Tibial nerve (tissue), 4 donors: ENCODE measurements at regions not wholly inside any gene's neighbourhood (a gene's known extent, or its start where the extent isn't known, plus 50 kb on each side); places are given as distances from the start of the nearest gene placed in this dataset.

Experiments used
- DNase-seq, 2 donors: peaks; one replicate each; pipeline ENCODE4 v3.0.0-alpha.2; 2019; ENCODE audit warnings: low spot score in 2 of 2
- H3K27ac ChIP-seq, 4 donors: fragments of 200-600 bp; sonication (generic) in 3 of 4; one replicate each; pipeline ENCODE4 v1.5.1; 2017 to 2019; ENCODE audit warnings: mild to moderate bottlenecking in 1 of 4
- H3K27me3 ChIP-seq, 2 donors: fragments of 200-600 bp; sonication (generic) in 1 of 2; one replicate each; pipeline versions ENCODE4 v1.5.1 to v1.6.0; 2017 to 2019
- H3K36me3 ChIP-seq, 3 donors: fragments of 200-600 bp; sonication (generic); one replicate each; pipeline ENCODE4 v1.5.1; 2018 to 2019
- H3K4me1 ChIP-seq, 4 donors: fragments of 200-600 bp; sonication (generic) in 3 of 4; one replicate each; pipeline ENCODE4 v1.5.1; 2017 to 2019
- H3K4me3 ChIP-seq, 4 donors: fragments of 200-600 bp; sonication (generic) in 3 of 4; one replicate each; pipeline ENCODE4 v1.5.1; 2017 to 2019; ENCODE audit warnings: mild to moderate bottlenecking in 1 of 4, moderate library complexity in 1 of 4
- H3K9me3 ChIP-seq, 4 donors: fragments of 200-600 bp; sonication (generic) in 3 of 4; one replicate each; pipeline ENCODE4 v1.5.1; 2017 to 2019
- CTCF ChIP-seq, 5 experiments: fragments of 200-600 bp in 3 of 5; fragments of 450-650 bp in 2 of 5; sonication (generic) in 3 of 5; IDR thresholded peaks; one replicate each; pipeline ENCODE4 v1.5.1; 2016 to 2019; ENCODE audit warnings: antibody characterized with exemption in 5 of 5, mild to moderate bottlenecking in 3 of 5, moderate library complexity in 2 of 5
- EP300 ChIP-seq, 2 donors: sonication (generic); formaldehyde crosslinking; IDR thresholded peaks; one replicate each; pipeline ENCODE4 v1.6.1; 2017; ENCODE audit warnings: antibody characterized with exemption in 2 of 2, mild to moderate bottlenecking in 1 of 2
- POLR2A ChIP-seq, 2 donors: fragments of 450-650 bp; IDR thresholded peaks; one replicate each; pipeline ENCODE4 v1.6.1; 2017; ENCODE audit warnings: antibody characterized with exemption in 2 of 2, mild to moderate bottlenecking in 2 of 2, moderate library complexity in 2 of 2
- WGBS, 2 donors: methylation state at CpG; one replicate each; pipeline ENCODE4 v1.1.5; 2018; 5-methylcytosine and 5-hydroxymethylcytosine counted together

DNA sequence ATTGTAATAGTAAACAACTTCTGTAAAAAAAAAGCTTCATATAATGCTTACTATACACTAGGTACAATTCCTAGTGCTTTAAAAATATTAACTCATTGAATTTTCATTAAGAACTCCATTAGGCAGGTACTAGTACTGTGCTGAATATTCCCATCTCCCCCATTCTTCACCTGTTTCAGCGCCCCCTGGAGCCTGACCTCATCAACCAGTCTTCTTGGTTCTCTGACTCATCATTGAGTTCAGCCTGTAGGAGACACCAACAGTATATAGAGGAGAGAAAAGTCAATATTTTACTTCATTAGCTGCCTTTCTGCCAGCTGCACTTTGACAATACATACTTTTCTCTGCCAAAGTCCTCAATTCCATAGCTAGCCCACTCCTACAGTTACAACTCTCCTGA is 1009.9 kb upstream of the KLHL29 start:
- Histone ChIP-seq H3K27me3 (no peaks in the 10 kb centered on the region), H3K9me3 (no peaks in the 10 kb centered on the region), H3K4me3 (no peak overlapping the region), H3K36me3 (no peaks in the 10 kb centered on the region), H3K4me1 (peaks cover 0 to 5% (median 0%) of the 10 kb centered on the region in 4 donors), H3K27ac (no peak overlapping the region)
- WGBS, 2 donors, result 27% methylated on average over 1 of the region's 1 CpG
- TF ChIP-seq EP300 (IDR thresholded peaks at IDR 0.05), result no peak
- TF ChIP-seq CTCF (IDR thresholded peaks at IDR 0.05), result no peak
- TF ChIP-seq POLR2A (IDR thresholded peaks at IDR 0.05), result no peak
- no peak for DNase-seq

DNA sequence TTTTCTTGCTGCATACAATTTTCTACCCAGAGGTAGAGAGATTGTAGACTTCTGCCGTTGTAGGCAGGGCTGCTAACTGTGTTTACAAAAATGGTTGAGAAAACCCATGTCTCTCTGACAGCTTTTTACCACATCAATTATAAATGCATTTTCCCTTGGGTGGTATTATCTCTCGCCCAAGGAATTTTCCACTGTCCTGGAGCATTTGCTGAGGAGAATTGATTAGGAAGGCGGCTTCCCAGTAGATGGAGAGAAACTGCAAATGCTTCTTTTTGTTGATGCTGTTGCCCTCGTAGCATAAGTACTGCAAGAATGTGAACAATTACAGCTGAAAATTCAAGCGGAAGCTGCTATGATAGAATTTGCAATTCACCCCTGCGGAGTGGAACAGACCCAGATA is 1007.7 kb upstream of the KLHL29 start:
- H3K4me1 ChIP-seq, result peaks cover 0 to 5% (median 0%) of the 10 kb centered on the region in 4 donors
- no peaks in the 10 kb centered on the region for H3K9me3 ChIP-seq
- no peaks in the 10 kb centered on the region for H3K27me3 ChIP-seq
- 37 to 41% methylated on average over 6 of the region's 6 CpGs for WGBS, 2 donors
- no peak overlapping the region for H3K27ac ChIP-seq
- no peak overlapping the region for H3K4me3 ChIP-seq
- H3K36me3 ChIP-seq, result no peaks in the 10 kb centered on the region
- DNase-seq, result no peak
- TF ChIP-seq EP300 (IDR thresholded peaks at IDR 0.05) (no peak), CTCF (IDR thresholded peaks at IDR 0.05) (no peak), POLR2A (IDR thresholded peaks at IDR 0.05) (no peak)

DNA sequence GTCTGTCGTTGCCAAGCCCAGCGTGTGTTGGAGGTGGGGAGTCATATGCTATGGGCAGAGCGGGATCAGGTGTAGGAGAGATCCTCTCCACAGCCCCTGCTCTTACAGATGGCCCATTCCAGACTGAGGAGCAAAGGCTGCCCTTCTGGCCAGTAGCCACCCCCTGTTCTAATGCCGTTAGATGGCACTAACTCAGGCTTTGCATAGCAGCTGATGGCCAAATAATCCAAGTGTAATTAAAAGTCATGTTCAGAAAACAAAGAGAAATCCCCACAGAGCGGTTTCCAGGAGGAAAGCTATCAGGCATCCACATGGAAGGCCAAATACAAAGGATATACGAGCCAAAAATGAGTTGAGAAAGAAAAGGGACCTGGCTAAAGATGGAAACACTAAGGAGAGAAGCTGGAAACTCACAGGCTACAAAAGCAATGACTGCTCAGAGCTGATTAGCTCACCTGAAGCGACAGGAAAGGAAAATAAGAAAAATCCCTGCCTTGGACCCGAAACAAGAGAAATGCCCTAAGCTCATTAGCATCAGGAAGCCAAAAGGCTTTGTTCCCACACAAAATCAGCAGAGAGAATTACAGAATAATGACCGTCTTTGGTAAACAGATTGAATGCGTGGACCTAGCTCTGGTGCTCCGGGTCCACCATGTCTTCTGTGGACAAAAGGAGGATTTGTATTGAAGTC is 1002.4 kb upstream of the KLHL29 start:
- 67% methylated on average over 11 of the region's 11 CpGs for WGBS, 2 donors
- DNase-seq, result no peak
- TF ChIP-seq POLR2A (IDR thresholded peaks at IDR 0.05), result no peak
- no peak for TF ChIP-seq CTCF (IDR thresholded peaks at IDR 0.05)
- TF ChIP-seq EP300 (IDR thresholded peaks at IDR 0.05), result no peak
- Histone ChIP-seq H3K4me1 (peaks cover 0 to 1% (median 0%) of the 10 kb centered on the region in 4 donors), H3K27ac (peak overlapping the region in 2 of 4 donors; percentile 6 to 11), H3K4me3 (no peak overlapping the region), H3K9me3 (no peaks in the 10 kb centered on the region), H3K27me3 (no peaks in the 10 kb centered on the region), H3K36me3 (no peaks in the 10 kb centered on the region)

GRCh38 chr2:22397847-22398246 is 987.1 kb upstream of the KLHL29 start:
- H3K27ac ChIP-seq, result no peak overlapping the region
- no peaks in the 10 kb centered on the region for H3K9me3 ChIP-seq
- 78 to 82% methylated on average over 2 of the region's 2 CpGs for WGBS, 2 donors
- H3K36me3 ChIP-seq, result no peaks in the 10 kb centered on the region
- no peak overlapping the region for H3K4me3 ChIP-seq
- DNase-seq, result no peak
- TF ChIP-seq EP300 (IDR thresholded peaks at IDR 0.05), result no peak
- no peak for TF ChIP-seq POLR2A (IDR thresholded peaks at IDR 0.05)
- no peak for TF ChIP-seq CTCF (IDR thresholded peaks at IDR 0.05)
- no peaks in the 10 kb centered on the region for H3K4me1 ChIP-seq
- H3K27me3 ChIP-seq, result no peaks in the 10 kb centered on the region

- Histone ChIP-seq H3K27me3 (no peaks in the 10 kb centered on the region), H3K27ac (no peak overlapping the region), H3K4me3 (no peak overlapping the region), H3K36me3 (no peaks in the 10 kb centered on the region), H3K4me1 (no peaks in the 10 kb centered on the region), H3K9me3 (no peaks in the 10 kb centered on the region)
- DNase-seq, result no peak
- WGBS, 2 donors, result 93 to 94% methylated on average over 1 of the region's 1 CpG
- no peak for TF ChIP-seq CTCF (IDR thresholded peaks at IDR 0.05)
- TF ChIP-seq EP300 (IDR thresholded peaks at IDR 0.05), result no peak
- TF ChIP-seq POLR2A (IDR thresholded peaks at IDR 0.05), result no peak
These were observed 981.2 kb upstream of the KLHL29 start for GRCh38 chr2:22403748-22404147.
